ENCODE measurements at regions not wholly inside any gene's neighbourhood (a gene's known extent, or its start where the extent isn't known, plus 50 kb on each side); places are given as distances from the start of the nearest gene placed in this dataset.

DNA sequence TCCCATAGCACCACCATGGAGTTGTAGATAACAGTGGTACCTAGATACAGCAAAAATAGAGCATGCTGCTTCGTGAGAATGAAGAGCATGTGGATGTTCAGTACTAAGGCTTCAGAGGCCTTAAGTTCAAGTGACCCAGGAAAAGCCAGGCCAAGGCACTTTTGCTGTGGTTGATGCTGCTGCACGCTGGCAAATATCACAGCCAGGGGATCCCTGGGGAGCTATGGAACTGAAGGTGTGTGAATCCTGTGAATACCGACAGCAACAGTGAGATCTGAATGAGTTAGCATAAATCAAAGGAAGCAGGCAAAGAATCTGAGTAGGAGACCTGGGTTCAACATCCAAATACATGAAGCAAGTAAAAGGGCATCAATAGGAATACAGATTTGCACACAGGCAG, 158.6 kb upstream of the THUMPD2 start:
- FAIRE-seq (no peak), ATAC-seq (no peak), DNase-seq (ENCODE audit: low spot score) (no peak)
- BruUV-seq (replicated peaks): no TSS peak
- Histone ChIP-seq H3K4me3 (replicated peaks in 1 of 3; ENCODE audit: insufficient read depth in 1 of 3, low read depth in 2 of 3, low read length in 3 of 3) (no peak overlapping the region), H3K27me3 (ENCODE audit: control insufficient read depth in 1 of 2, insufficient read depth in 2 of 2, low read length in 2 of 2) (no peaks in the 10 kb centered on the region), H3K79me2 (ENCODE audit: insufficient read depth, low read length) (no peaks in the 10 kb centered on the region), H2AFZ (ENCODE audit: low read length) (no peak overlapping the region), H3K27ac (ENCODE audit: extremely low read length, insufficient read depth, low read length) (no peak overlapping the region), H3K4me1 (ENCODE audit: insufficient read depth, low read length) (no peaks in the 10 kb centered on the region), H3K4me2 (ENCODE audit: low read depth, low read length) (no peak overlapping the region), H4K20me1 (ENCODE audit: insufficient read depth, low read length) (no peaks in the 10 kb centered on the region), H3K9ac (ENCODE audit: insufficient read depth, low read depth, low read length) (no peak overlapping the region), H3K9me3 (ENCODE audit: low read length) (no peaks in the 10 kb centered on the region), H3K36me3 (replicated peaks in 1 of 2; ENCODE audit: control insufficient read depth in 1 of 2, insufficient read depth in 2 of 2, low read length in 2 of 2) (no peaks in the 10 kb centered on the region)
- 0% methylated on average over 3 of the region's 3 CpGs for WGBS (ENCODE audit: low lambda C conversion rate)
- TF ChIP-seq, protein P1, sequence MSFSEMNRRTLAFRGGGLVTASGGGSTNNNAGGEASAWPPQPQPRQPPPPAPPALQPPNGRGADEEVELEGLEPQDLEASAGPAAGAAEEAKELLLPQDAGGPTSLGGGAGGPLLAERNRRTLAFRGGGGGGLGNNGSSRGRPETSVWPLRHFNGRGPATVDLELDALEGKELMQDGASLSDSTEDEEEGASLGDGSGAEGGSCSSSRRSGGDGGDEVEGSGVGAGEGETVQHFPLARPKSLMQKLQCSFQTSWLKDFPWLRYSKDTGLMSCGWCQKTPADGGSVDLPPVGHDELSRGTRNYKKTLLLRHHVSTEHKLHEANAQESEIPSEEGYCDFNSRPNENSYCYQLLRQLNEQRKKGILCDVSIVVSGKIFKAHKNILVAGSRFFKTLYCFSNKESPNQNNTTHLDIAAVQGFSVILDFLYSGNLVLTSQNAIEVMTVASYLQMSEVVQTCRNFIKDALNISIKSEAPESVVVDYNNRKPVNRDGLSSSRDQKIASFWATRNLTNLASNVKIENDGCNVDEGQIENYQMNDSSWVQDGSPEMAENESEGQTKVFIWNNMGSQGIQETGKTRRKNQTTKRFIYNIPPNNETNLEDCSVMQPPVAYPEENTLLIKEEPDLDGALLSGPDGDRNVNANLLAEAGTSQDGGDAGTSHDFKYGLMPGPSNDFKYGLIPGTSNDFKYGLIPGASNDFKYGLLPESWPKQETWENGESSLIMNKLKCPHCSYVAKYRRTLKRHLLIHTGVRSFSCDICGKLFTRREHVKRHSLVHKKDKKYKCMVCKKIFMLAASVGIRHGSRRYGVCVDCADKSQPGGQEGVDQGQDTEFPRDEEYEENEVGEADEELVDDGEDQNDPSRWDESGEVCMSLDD (CRISPR knock-in tag; IDR thresholded peaks at IDR 0.05; ENCODE audit: borderline replicate concordance): no peak
- TF ChIP-seq ZBTB8A (CRISPR knock-in tag; IDR thresholded peaks at IDR 0.05; ENCODE audit: borderline replicate concordance, low read depth): no peak
- TF ChIP-seq SALL2 (CRISPR knock-in tag; IDR thresholded peaks at IDR 0.05): no peak
- no peak for TF ChIP-seq NCOA1 (CRISPR knock-in tag; IDR thresholded peaks at IDR 0.05)
- TF ChIP-seq, protein P2, sequence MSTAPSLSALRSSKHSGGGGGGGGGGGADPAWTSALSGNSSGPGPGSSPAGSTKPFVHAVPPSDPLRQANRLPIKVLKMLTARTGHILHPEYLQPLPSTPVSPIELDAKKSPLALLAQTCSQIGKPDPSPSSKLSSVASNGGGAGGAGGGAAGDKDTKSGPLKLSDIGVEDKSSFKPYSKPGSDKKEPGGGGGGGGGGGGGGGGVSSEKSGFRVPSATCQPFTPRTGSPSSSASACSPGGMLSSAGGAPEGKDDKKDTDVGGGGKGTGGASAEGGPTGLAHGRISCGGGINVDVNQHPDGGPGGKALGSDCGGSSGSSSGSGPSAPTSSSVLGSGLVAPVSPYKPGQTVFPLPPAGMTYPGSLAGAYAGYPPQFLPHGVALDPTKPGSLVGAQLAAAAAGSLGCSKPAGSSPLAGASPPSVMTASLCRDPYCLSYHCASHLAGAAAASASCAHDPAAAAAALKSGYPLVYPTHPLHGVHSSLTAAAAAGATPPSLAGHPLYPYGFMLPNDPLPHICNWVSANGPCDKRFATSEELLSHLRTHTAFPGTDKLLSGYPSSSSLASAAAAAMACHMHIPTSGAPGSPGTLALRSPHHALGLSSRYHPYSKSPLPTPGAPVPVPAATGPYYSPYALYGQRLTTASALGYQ (CRISPR knock-in tag; IDR thresholded peaks at IDR 0.05): no peak
- TF ChIP-seq, protein P3, sequence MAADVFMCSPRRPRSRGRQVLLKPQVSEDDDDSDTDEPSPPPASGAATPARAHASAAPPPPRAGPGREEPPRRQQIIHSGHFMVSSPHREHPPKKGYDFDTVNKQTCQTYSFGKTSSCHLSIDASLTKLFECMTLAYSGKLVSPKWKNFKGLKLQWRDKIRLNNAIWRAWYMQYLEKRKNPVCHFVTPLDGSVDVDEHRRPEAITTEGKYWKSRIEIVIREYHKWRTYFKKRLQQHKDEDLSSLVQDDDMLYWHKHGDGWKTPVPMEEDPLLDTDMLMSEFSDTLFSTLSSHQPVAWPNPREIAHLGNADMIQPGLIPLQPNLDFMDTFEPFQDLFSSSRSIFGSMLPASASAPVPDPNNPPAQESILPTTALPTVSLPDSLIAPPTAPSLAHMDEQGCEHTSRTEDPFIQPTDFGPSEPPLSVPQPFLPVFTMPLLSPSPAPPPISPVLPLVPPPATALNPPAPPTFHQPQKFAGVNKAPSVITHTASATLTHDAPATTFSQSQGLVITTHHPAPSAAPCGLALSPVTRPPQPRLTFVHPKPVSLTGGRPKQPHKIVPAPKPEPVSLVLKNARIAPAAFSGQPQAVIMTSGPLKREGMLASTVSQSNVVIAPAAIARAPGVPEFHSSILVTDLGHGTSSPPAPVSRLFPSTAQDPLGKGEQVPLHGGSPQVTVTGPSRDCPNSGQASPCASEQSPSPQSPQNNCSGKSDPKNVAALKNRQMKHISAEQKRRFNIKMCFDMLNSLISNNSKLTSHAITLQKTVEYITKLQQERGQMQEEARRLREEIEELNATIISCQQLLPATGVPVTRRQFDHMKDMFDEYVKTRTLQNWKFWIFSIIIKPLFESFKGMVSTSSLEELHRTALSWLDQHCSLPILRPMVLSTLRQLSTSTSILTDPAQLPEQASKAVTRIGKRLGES (CRISPR knock-in tag; IDR thresholded peaks at IDR 0.05; ENCODE audit: borderline replicate concordance): no peak
- no peak for TF ChIP-seq HMGA1 (CRISPR knock-in tag; conservative IDR thresholded peaks at IDR 0.05)
- no peak for TF ChIP-seq FOXA3 (CRISPR knock-in tag; IDR thresholded peaks at IDR 0.05)
- TF ChIP-seq RORA (CRISPR knock-in tag; IDR thresholded peaks at IDR 0.05): no peak
- TF ChIP-seq FOXM1 (CRISPR knock-in tag; IDR thresholded peaks at IDR 0.05): no peak
- TF ChIP-seq BHLHE40 (IDR thresholded peaks at IDR 0.05; ENCODE audit: low read length): no peak
- TF ChIP-seq ATAD3A (CRISPR knock-in tag; IDR thresholded peaks at IDR 0.05): no peak
- no peak for TF ChIP-seq PHF8 (CRISPR knock-in tag; IDR thresholded peaks at IDR 0.05)
- TF ChIP-seq ZNF101 (CRISPR knock-in tag; IDR thresholded peaks at IDR 0.05; ENCODE audit: borderline replicate concordance, low read depth): no peak
- ChIA-PET POLR2A (no interaction called here), CTCF (ENCODE audit: low intra/inter-chr PET ratio, low total read pairs) (no interaction called here)
- intact Hi-C loops (cut with micrococcal nuclease; ENCODE audit: unreplicated experiment): loop anchor here (5.0 kb wide), 1 partner anchor 135 kb away; no protein-coding TSS in a partner anchor
- in situ Hi-C loops (cut with HindIII; ENCODE audit: extremely low pct_ligation_motif_present, low pct_unique_long_range_greater_than_20kb): no loop called here

All from HepG2 (cell line).